Neural crest cell (in vitro differentiated cells): ENCODE measurements at regions not wholly inside any gene's neighbourhood (a gene's known extent, or its start where the extent isn't known, plus 50 kb on each side); places are given as distances from the start of the nearest gene placed in this dataset.

Experiments used
- DNase-seq: peaks from one replicate; pipeline ENCODE4 v3.0.0; 2021; ENCODE audit warnings: low read depth, mixed read lengths, low spot score
- H3K27ac Mint-ChIP-seq: one replicate; pipeline ENCODE4 v1.8.0; 2021; ENCODE audit warnings: mild to moderate bottlenecking, mixed read lengths; ENCODE audit not compliant: unreplicated experiment
- H3K27me3 Mint-ChIP-seq: 2 replicates; pipeline ENCODE4 v1.8.0; 2021; ENCODE audit warnings: low read depth, mild to moderate bottlenecking, mixed read lengths
- H3K36me3 Mint-ChIP-seq: 2 replicates; pipeline ENCODE4 v1.8.0; 2021; ENCODE audit warnings: low read depth, mild to moderate bottlenecking, mixed read lengths
- H3K4me1 Mint-ChIP-seq: 2 replicates; pipeline ENCODE4 v1.8.0; 2021; ENCODE audit warnings: mixed read lengths
- H3K4me3 Mint-ChIP-seq: one replicate; pipeline ENCODE4 v1.8.0; 2021; ENCODE audit warnings: mild to moderate bottlenecking, mixed read lengths
- H3K9me3 Mint-ChIP-seq: 2 replicates; pipeline ENCODE4 v1.8.0; 2021; ENCODE audit warnings: mixed read lengths
- CTCF ChIP-seq: fragments of 200-600 bp; sonication (generic); conservative IDR thresholded peaks from 2 replicates; pipeline ENCODE4 v1.5.0; 2021; ENCODE audit warnings: antibody characterized with exemption, mild to moderate bottlenecking

DNA sequence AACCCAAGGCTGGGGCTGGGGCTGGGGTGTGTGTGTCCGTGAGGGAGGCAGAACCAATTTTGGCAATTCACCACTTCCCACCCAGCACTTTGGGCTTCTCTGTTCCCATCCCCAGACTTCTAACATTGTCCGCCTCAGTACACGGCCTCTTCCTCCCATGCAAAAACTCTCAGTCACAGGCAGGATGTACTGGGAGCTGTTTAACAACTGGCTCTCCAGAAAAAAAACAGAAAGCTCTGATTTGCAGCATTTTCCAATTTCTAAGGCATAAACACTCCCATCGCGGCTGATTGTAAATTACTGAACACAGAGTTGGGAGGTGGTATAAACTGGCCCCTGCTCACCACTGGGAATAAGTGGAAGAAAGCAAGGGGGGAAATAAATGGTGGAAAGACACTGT is 73.1 kb upstream of the MAP4K3 start:
- no peak overlapping the region for H3K27ac Mint-ChIP-seq
- no peak for DNase-seq
- TF ChIP-seq CTCF, result no peak
- H3K9me3 Mint-ChIP-seq, result no peaks in the 10 kb centered on the region
- no peaks in the 10 kb centered on the region for H3K27me3 Mint-ChIP-seq
- H3K4me1 Mint-ChIP-seq, result peaks cover 40% of the 10 kb centered on the region
- no peak overlapping the region for H3K4me3 Mint-ChIP-seq
- H3K36me3 Mint-ChIP-seq, result no peaks in the 10 kb centered on the region

- no peaks in the 10 kb centered on the region for H3K9me3 Mint-ChIP-seq
- H3K4me1 Mint-ChIP-seq, result peaks cover 50% of the 10 kb centered on the region
- no peak for TF ChIP-seq CTCF
- H3K36me3 Mint-ChIP-seq, result no peaks in the 10 kb centered on the region
- H3K4me3 Mint-ChIP-seq, result no peak overlapping the region
- H3K27me3 Mint-ChIP-seq, result no peaks in the 10 kb centered on the region
- no peak overlapping the region for H3K27ac Mint-ChIP-seq
- DNase-seq, result no peak
Observed at GRCh38 chr2:39511219-39511604, 74.1 kb upstream of the MAP4K3 start.

DNA sequence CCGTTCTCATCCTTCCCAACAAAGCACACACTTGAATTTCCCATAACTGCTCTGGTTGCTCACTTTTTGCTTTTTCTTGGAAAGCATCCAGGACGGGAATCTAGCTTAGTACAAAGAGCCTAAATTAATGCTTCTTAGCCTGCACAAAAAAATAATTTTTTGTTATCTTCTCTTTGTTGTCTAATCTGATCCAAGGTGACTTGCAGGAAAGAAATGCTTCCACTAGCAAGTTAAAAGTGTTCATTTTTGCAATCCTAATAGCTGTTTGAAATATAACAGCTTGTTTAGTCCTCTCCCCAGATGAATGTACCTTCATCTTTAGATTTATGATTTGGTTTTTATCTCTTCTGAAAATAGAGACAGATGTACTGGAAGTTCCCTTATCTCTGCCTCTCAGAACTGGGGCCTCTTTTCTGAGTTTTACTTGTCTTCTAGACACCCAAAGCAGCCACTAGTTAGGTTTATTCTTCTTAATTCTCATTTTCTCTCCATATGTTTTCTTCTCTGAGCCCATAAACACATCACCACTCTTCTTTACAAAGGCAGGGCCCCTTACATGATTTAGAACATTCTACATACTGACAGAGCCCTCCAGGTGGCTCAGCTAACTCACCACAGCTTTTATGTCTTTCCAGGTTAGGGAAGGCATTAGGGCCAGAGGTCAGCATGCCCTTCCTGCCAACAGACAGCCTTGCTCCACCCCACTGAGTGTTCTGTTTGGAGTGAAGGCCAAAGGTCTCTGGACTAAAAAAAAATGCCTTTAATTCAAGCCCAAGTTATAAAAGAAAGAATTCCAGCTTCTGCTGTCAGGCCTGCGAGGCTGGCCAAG is 74.7 kb upstream of the MAP4K3 start:
- H3K27me3 Mint-ChIP-seq, result no peaks in the 10 kb centered on the region
- no peak for DNase-seq
- peaks cover 55% of the 10 kb centered on the region for H3K4me1 Mint-ChIP-seq
- H3K36me3 Mint-ChIP-seq, result no peaks in the 10 kb centered on the region
- no peak for TF ChIP-seq CTCF
- H3K9me3 Mint-ChIP-seq, result no peaks in the 10 kb centered on the region
- peak overlapping the region; percentile 0 for H3K4me3 Mint-ChIP-seq
- H3K27ac Mint-ChIP-seq, result peak overlapping the region; percentile 22

DNA sequence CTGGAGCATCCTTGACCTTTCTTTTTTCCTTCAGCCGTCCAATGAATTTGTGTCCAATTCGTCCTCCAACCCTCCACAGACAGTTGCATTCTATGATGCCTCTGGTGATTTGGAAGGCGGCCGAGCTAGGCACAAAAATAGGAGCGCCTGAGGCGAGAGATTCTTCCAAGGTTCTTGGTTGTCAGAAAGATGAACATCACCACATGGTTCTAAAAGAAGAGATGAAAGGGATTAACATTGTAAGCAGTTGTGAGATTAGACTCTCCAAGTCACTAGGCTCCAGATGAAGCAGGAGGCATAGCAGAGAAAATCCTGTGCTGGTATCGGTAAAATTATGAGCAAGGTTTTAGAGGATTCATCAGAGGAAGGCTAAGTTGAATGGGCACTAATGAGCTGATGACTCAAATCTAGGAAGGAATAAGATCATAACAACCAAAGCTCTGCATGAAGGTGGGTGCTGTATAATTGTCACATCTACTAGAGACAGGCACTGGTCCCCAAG is 75.4 kb upstream of the MAP4K3 start:
- Mint-ChIP-seq H3K9me3 (no peaks in the 10 kb centered on the region), H3K27ac (peak overlapping the region; percentile 2), H3K36me3 (no peaks in the 10 kb centered on the region), H3K4me3 (peak overlapping the region; percentile 0), H3K4me1 (peaks cover 61% of the 10 kb centered on the region), H3K27me3 (no peaks in the 10 kb centered on the region)
- no peak for TF ChIP-seq CTCF
- DNase-seq, result no peak

- Mint-ChIP-seq H3K27me3 (no peaks in the 10 kb centered on the region), H3K36me3 (no peaks in the 10 kb centered on the region), H3K9me3 (no peaks in the 10 kb centered on the region), H3K4me3 (peak overlapping the region; percentile 0), H3K4me1 (peaks cover 61% of the 10 kb centered on the region), H3K27ac (peak overlapping the region; percentile 32)
- TF ChIP-seq CTCF, result no peak
- DNase-seq, result no peak
Observed at GRCh38 chr2:39512941-39513340, 75.9 kb upstream of the MAP4K3 start.
